HEK293 (cell line): ENCODE measurements at regions not wholly inside any gene's neighbourhood (a gene's known extent, or its start where the extent isn't known, plus 50 kb on each side); places are given as distances from the start of the nearest gene placed in this dataset.

ENCODE experiments used
- CTCF ChIA-PET: fragments of 350-600 bp; formaldehyde crosslinking; extraction: SDS; loops from one replicate; lab custom pipeline; 2021; ENCODE audit warnings: antibody characterized with exemption; lab: Yijun Ruan, JAX
- POLR2A ChIA-PET: fragments of 300-600 bp; formaldehyde crosslinking; extraction: SDS; loops from one replicate; lab custom pipeline; 2020; ENCODE audit warnings: antibody characterized with exemption, inconsistent platforms; lab: Yijun Ruan, JAX
- H3K27ac ChIP-seq: fragments of 200-500 bp; sonication (Bioruptor generic); 2 replicates; pipeline ENCODE4 v1.5.1; 2014; ENCODE audit warnings: low read depth, low read length, control low read depth, inconsistent platforms; ENCODE audit errors: extremely low read depth
- H3K36me3 ChIP-seq, 2 experiments: fragments of 200-500 bp in 1 of 2; sonication (Bioruptor generic) in 1 of 2; 1 replicate in 1 of 2; 2 replicates in 1 of 2; pipeline ENCODE4 v1.5.1; 2014 to 2017; ENCODE audit warnings: inconsistent platforms in 2 of 2, low read length in 2 of 2; ENCODE audit not compliant: control insufficient read depth in 2 of 2, insufficient read depth in 1 of 2
- H3K4me1 ChIP-seq: fragments of 200-500 bp; sonication (Bioruptor generic); 2 replicates; pipeline ENCODE4 v1.5.1; 2014; ENCODE audit warnings: mild to moderate bottlenecking, low read length, inconsistent platforms; ENCODE audit not compliant: control insufficient read depth, insufficient read depth
- H3K4me3 ChIP-seq: 2 replicates; pipeline ENCODE4 v1.5.1; 2011; ENCODE audit warnings: low read depth, mild to moderate bottlenecking, control low read depth, low read length, moderate library complexity
- H3K9me3 ChIP-seq: fragments of 200-500 bp; sonication (Bioruptor generic); 2 replicates; pipeline ENCODE4 v1.5.1; 2014; ENCODE audit warnings: low read depth, low read length, inconsistent platforms; ENCODE audit not compliant: control insufficient read depth, insufficient read depth
- EGR2 ChIP-seq: fragments of 450-650 bp; formaldehyde crosslinking; IDR thresholded peaks from 2 replicates; pipeline ENCODE4 v1.5.1; 2016; ENCODE audit warnings: low read depth, missing biosample characterization, missing genetic modification characterization
- GLI2 ChIP-seq: fragments of 450-650 bp; formaldehyde crosslinking; IDR thresholded peaks from 2 replicates; pipeline ENCODE4; 2017; ENCODE audit warnings: missing biosample characterization, missing genetic modification characterization, low read depth, borderline replicate concordance
- IKZF3 ChIP-seq: fragments of 450-650 bp; IDR thresholded peaks from 2 replicates; pipeline ENCODE4 v1.5.0; 2018; ENCODE audit warnings: missing biosample characterization, mild to moderate bottlenecking, missing genetic modification characterization, moderate library complexity
- TCF7L2 ChIP-seq: IDR thresholded peaks from 2 replicates; pipeline ENCODE4 v1.6.1; 2011; ENCODE audit warnings: low read depth, mild to moderate bottlenecking, inconsistent platforms, low read length, moderate library complexity, borderline replicate concordance
- ZBTB17 ChIP-seq: fragments of 450-650 bp; formaldehyde crosslinking; IDR thresholded peaks from 2 replicates; pipeline ENCODE4 v1.5.1; 2016; ENCODE audit warnings: missing biosample characterization, missing genetic modification characterization
- ZBTB48 ChIP-seq: fragments of 450-650 bp; formaldehyde crosslinking; IDR thresholded peaks from 2 replicates; pipeline ENCODE4 v1.5.1; 2016; ENCODE audit warnings: missing biosample characterization, missing genetic modification characterization
- ZBTB7A ChIP-seq: fragments of 450-650 bp; formaldehyde crosslinking; IDR thresholded peaks from 2 replicates; pipeline ENCODE4 v1.5.1; 2016; ENCODE audit warnings: low read depth, missing biosample characterization, missing genetic modification characterization
- ZFHX2 ChIP-seq: fragments of 450-650 bp; formaldehyde crosslinking; conservative IDR thresholded peaks from 2 replicates; pipeline ENCODE4 v1.5.1; 2016; ENCODE audit warnings: missing biosample characterization, missing genetic modification characterization
- ZNF121 ChIP-seq: fragments of 450-650 bp; formaldehyde crosslinking; IDR thresholded peaks from 2 replicates; pipeline ENCODE4 v1.5.1; 2016; ENCODE audit warnings: missing biosample characterization, missing genetic modification characterization
- ZNF132 ChIP-seq: fragments of 450-650 bp; formaldehyde crosslinking; IDR thresholded peaks from 2 replicates; pipeline ENCODE4 v1.5.1; 2017; ENCODE audit warnings: missing biosample characterization, missing genetic modification characterization, borderline replicate concordance
- ZNF157 ChIP-seq: fragments of 450-650 bp; formaldehyde crosslinking; IDR thresholded peaks from 2 replicates; pipeline ENCODE4 v1.5.1; 2016; ENCODE audit warnings: missing biosample characterization, missing genetic modification characterization
- ZNF2 ChIP-seq: fragments of 450-650 bp; formaldehyde crosslinking; IDR thresholded peaks from 2 replicates; pipeline ENCODE4 v1.5.1; 2016; ENCODE audit warnings: missing biosample characterization, missing genetic modification characterization
- ZNF211 ChIP-seq: fragments of 450-650 bp; formaldehyde crosslinking; IDR thresholded peaks from 2 replicates; pipeline ENCODE4 v1.5.1; 2016; ENCODE audit warnings: low read depth, missing biosample characterization, missing genetic modification characterization
- ZNF214 ChIP-seq: fragments of 450-650 bp; formaldehyde crosslinking; IDR thresholded peaks from 2 replicates; pipeline ENCODE4 v1.5.1; 2017; ENCODE audit warnings: missing biosample characterization, mild to moderate bottlenecking, missing genetic modification characterization, borderline replicate concordance
- ZNF394 ChIP-seq: fragments of 450-650 bp; formaldehyde crosslinking; IDR thresholded peaks from 2 replicates; pipeline ENCODE4 v1.5.1; 2016; ENCODE audit warnings: missing biosample characterization, missing genetic modification characterization, mild to moderate bottlenecking, moderate library complexity, borderline replicate concordance
- ZNF514 ChIP-seq: fragments of 450-650 bp; formaldehyde crosslinking; IDR thresholded peaks from 2 replicates; pipeline ENCODE4 v1.5.1; 2016; ENCODE audit warnings: missing biosample characterization, missing genetic modification characterization
- ZNF558 ChIP-seq: fragments of 450-650 bp; formaldehyde crosslinking; IDR thresholded peaks from 2 replicates; pipeline ENCODE4 v1.5.1; 2016; ENCODE audit warnings: missing biosample characterization, missing genetic modification characterization
- ZNF670 ChIP-seq: fragments of 450-650 bp; formaldehyde crosslinking; IDR thresholded peaks from 2 replicates; pipeline ENCODE4 v1.5.1; 2016; ENCODE audit warnings: missing biosample characterization, missing genetic modification characterization, low read depth
- ZNF701 ChIP-seq: fragments of 450-650 bp; formaldehyde crosslinking; IDR thresholded peaks from 2 replicates; pipeline ENCODE4 v1.5.1; 2016; ENCODE audit warnings: missing biosample characterization, missing genetic modification characterization
- ZNF707 ChIP-seq: fragments of 450-650 bp; formaldehyde crosslinking; IDR thresholded peaks from 2 replicates; pipeline ENCODE4 v1.5.1; 2016; ENCODE audit warnings: missing biosample characterization, missing genetic modification characterization
- ZNF76 ChIP-seq: fragments of 450-650 bp; formaldehyde crosslinking; IDR thresholded peaks from 2 replicates; pipeline ENCODE4; 2016; ENCODE audit warnings: low read depth, missing biosample characterization, missing genetic modification characterization, borderline replicate concordance
- ZNF837 ChIP-seq: fragments of 450-650 bp; formaldehyde crosslinking; IDR thresholded peaks from 2 replicates; pipeline ENCODE4 v1.5.1; 2016; ENCODE audit warnings: missing biosample characterization, missing genetic modification characterization
- TF ChIP-seq, protein P1 (sequence below): fragments of 450-650 bp; formaldehyde crosslinking; IDR thresholded peaks from 2 replicates; pipeline ENCODE4 v1.5.1; 2016; ENCODE audit warnings: missing biosample characterization, missing genetic modification characterization
- TF ChIP-seq, protein P2 (sequence below): fragments of 450-650 bp; formaldehyde crosslinking; IDR thresholded peaks from 2 replicates; pipeline ENCODE4 v1.5.1; 2017; ENCODE audit warnings: missing biosample characterization, missing genetic modification characterization
- TF ChIP-seq, protein P3 (sequence below): fragments of 450-650 bp; formaldehyde crosslinking; IDR thresholded peaks from 2 replicates; pipeline ENCODE4 v1.5.1; 2017; ENCODE audit warnings: missing biosample characterization, missing genetic modification characterization
- TF ChIP-seq, protein P4 (sequence below): fragments of 450-650 bp; formaldehyde crosslinking; IDR thresholded peaks from 2 replicates; pipeline ENCODE4 v1.5.1; 2016; ENCODE audit warnings: missing biosample characterization, missing genetic modification characterization
- TF ChIP-seq, protein P5 (sequence below): fragments of 450-650 bp; formaldehyde crosslinking; IDR thresholded peaks from 2 replicates; pipeline ENCODE4 v1.5.1; 2016; ENCODE audit warnings: missing biosample characterization, missing genetic modification characterization

DNA sequence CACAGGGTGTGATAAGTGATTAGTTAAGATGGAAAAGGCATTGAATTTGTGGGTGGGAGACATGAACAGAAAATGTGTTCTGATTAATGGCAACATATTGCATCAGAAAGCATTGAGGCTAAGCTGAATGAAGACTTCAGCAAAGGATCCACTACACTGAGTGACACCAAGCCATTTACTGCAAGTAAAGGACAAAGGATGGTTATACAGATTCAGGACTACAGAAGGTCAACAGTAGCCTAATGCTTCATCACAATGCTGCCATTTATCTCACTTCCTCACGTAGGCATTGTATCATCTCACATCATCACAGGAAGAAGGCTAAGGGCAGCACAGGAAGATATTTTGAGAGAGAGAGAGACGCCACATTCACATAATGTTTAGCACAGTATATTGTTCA lies 398.2 kb downstream of the COL12A1 start:
- H3K4me1 ChIP-seq = no peaks in the 10 kb centered on the region
- H3K36me3 ChIP-seq = no peaks in the 10 kb centered on the region
- no peaks in the 10 kb centered on the region for H3K9me3 ChIP-seq
- POLR2A ChIA-PET = no interaction called here
- TF ChIP-seq ZBTB17 (tag by site-specific recombination) (no peak), ZNF211 (tag by site-specific recombination) (no peak), ZNF514 (tag by site-specific recombination) (no peak), ZNF707 (tag by site-specific recombination) (no peak), ZNF394 (tag by site-specific recombination) (no peak), ZNF670 (tag by site-specific recombination) (no peak), GLI2 (tag by site-specific recombination) (no peak), ZNF701 (tag by site-specific recombination) (no peak), ZNF157 (tag by site-specific recombination) (no peak), ZNF837 (tag by site-specific recombination) (no peak), ZFHX2 (no peak), ZBTB7A (tag by site-specific recombination) (no peak)
- TF ChIP-seq, protein P1, sequence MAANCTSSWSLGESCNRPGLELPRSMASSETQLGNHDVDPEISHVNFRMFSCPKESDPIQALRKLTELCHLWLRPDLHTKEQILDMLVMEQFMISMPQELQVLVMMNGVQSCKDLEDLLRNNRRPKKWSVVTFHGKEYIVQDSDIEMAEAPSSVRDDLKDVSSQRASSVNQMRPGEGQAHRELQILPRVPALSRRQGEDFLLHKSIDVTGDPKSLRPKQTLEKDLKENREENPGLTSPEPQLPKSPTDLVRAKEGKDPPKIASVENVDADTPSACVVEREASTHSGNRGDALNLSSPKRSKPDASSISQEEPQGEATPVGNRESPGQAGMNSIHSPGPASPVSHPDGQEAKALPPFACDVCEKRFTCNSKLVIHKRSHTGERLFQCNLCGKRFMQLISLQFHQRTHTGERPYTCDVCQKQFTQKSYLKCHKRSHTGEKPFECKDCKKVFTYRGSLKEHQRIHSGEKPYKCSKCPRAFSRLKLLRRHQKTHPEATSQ (tag by site-specific recombination) = no peak
- TF ChIP-seq, protein P2, sequence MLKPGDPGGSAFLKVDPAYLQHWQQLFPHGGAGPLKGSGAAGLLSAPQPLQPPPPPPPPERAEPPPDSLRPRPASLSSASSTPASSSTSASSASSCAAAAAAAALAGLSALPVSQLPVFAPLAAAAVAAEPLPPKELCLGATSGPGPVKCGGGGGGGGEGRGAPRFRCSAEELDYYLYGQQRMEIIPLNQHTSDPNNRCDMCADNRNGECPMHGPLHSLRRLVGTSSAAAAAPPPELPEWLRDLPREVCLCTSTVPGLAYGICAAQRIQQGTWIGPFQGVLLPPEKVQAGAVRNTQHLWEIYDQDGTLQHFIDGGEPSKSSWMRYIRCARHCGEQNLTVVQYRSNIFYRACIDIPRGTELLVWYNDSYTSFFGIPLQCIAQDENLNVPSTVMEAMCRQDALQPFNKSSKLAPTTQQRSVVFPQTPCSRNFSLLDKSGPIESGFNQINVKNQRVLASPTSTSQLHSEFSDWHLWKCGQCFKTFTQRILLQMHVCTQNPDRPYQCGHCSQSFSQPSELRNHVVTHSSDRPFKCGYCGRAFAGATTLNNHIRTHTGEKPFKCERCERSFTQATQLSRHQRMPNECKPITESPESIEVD (tag by site-specific recombination) = no peak
- TF ChIP-seq, protein P3, sequence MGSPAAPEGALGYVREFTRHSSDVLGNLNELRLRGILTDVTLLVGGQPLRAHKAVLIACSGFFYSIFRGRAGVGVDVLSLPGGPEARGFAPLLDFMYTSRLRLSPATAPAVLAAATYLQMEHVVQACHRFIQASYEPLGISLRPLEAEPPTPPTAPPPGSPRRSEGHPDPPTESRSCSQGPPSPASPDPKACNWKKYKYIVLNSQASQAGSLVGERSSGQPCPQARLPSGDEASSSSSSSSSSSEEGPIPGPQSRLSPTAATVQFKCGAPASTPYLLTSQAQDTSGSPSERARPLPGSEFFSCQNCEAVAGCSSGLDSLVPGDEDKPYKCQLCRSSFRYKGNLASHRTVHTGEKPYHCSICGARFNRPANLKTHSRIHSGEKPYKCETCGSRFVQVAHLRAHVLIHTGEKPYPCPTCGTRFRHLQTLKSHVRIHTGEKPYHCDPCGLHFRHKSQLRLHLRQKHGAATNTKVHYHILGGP = no peak
- CTCF ChIA-PET = no interaction called here
- no peak overlapping the region for H3K4me3 ChIP-seq
- H3K27ac ChIP-seq = no peak overlapping the region

DNA sequence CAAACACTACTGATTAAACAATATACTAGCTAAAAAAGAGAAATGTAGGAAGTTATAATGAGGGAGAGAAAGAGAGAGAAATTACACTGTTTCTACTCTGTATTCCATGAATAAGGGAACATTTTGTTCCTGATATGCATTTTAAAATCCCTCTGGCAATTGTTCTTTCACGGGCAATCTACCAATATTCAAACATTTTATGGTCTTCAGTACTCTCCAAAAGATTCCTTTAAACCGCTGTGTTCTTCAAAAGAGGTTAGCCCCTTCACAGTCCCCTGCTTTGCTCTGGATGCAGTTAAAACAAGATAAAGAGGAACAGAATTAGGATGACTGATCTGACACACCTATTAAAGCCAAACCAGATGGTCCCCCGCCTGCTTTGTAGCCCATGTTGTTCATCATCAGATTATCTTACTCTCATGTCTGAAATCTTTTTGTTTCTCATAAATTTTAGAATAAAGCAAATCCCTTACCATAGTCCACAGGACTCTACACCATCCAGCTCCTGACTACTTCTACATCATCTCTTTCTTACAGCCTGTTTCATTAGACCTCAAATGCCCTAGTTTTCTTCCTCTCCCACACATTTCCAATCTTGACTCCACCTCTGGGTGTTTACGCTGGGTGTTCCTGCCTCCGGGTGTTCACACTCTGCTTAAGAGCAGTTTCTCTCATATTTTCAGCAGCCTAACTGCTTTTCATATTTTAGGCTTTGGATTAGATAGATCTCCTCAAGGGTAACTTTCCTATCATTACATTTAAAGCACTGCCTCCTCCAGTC lies 399.7 kb downstream of the COL12A1 start:
- ChIA-PET POLR2A (no interaction called here), CTCF (no interaction called here)
- Histone ChIP-seq H3K36me3 (no peaks in the 10 kb centered on the region), H3K4me3 (no peak overlapping the region), H3K4me1 (no peaks in the 10 kb centered on the region), H3K27ac (no peak overlapping the region), H3K9me3 (no peaks in the 10 kb centered on the region)
- no peak for TF ChIP-seq ZNF76 (tag by site-specific recombination)
- TF ChIP-seq EGR2 (tag by site-specific recombination) = no peak
- TF ChIP-seq, protein P4, sequence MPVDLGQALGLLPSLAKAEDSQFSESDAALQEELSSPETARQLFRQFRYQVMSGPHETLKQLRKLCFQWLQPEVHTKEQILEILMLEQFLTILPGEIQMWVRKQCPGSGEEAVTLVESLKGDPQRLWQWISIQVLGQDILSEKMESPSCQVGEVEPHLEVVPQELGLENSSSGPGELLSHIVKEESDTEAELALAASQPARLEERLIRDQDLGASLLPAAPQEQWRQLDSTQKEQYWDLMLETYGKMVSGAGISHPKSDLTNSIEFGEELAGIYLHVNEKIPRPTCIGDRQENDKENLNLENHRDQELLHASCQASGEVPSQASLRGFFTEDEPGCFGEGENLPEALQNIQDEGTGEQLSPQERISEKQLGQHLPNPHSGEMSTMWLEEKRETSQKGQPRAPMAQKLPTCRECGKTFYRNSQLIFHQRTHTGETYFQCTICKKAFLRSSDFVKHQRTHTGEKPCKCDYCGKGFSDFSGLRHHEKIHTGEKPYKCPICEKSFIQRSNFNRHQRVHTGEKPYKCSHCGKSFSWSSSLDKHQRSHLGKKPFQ = no peak
- TF ChIP-seq ZBTB48 (tag by site-specific recombination) = no peak
- no peak for TF ChIP-seq ZNF214 (tag by site-specific recombination)
- TF ChIP-seq ZNF558 = no peak
- TF ChIP-seq, protein P5, sequence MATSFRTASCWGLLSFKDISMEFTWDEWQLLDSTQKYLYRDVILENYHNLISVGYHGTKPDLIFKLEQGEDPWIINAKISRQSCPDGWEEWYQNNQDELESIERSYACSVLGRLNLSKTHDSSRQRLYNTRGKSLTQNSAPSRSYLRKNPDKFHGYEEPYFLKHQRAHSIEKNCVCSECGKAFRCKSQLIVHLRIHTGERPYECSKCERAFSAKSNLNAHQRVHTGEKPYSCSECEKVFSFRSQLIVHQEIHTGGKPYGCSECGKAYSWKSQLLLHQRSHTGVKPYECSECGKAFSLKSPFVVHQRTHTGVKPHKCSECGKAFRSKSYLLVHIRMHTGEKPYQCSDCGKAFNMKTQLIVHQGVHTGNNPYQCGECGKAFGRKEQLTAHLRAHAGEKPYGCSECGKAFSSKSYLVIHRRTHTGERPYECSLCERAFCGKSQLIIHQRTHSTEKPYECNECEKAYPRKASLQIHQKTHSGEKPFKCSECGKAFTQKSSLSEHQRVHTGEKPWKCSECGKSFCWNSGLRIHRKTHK (tag by site-specific recombination) = no peak
- no peak for TF ChIP-seq ZNF132
- no peak for TF ChIP-seq ZNF2 (tag by site-specific recombination)
- TF ChIP-seq ZNF121 = no peak
- TF ChIP-seq IKZF3 (tag by site-specific recombination) = no peak
- TF ChIP-seq TCF7L2 = no peak
